GM19438 (cell line): ENCODE measurements at regions not wholly inside any gene's neighbourhood (a gene's known extent, or its start where the extent isn't known, plus 50 kb on each side); places are given as distances from the start of the nearest gene placed in this dataset.

ENCODE experiments used
- ATAC-seq: cut with Tn5 transposase; IDR thresholded peaks from one replicate; pipeline ENCODE4 v1.9.1; 2021; ENCODE audit warnings: low read depth; ENCODE audit not compliant: unreplicated experiment

GRCh38 chr6:88388589-88388988 lies 222.4 kb upstream of the CNR1 start:
- no peak for ATAC-seq

- ATAC-seq = no peak
Observed at GRCh38 chr6:88386167-88386566, 220.0 kb upstream of the CNR1 start.

DNA sequence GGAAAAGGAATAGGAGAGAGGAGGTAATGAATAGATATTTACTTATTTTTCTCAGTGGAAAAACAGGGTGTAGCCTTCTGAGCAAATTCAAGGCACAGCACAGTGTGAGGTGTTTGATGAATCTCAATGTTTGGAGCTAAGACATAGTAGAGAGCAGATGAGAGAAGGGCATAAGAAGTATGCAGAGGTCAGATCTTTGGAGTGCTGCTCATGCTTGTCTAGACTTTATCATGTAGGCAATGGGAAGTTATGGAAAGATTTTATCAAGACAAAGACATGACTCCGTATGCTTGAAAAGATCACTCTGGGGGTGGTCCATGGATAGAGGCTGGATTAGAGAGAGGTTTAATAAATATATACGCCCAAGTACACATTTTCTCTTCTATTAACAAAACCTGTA lies 217.0 kb upstream of the CNR1 start:
- ATAC-seq = no peak

- no peak for ATAC-seq
Observed at GRCh38 chr6:88381289-88381642, 215.1 kb upstream of the CNR1 start.

DNA sequence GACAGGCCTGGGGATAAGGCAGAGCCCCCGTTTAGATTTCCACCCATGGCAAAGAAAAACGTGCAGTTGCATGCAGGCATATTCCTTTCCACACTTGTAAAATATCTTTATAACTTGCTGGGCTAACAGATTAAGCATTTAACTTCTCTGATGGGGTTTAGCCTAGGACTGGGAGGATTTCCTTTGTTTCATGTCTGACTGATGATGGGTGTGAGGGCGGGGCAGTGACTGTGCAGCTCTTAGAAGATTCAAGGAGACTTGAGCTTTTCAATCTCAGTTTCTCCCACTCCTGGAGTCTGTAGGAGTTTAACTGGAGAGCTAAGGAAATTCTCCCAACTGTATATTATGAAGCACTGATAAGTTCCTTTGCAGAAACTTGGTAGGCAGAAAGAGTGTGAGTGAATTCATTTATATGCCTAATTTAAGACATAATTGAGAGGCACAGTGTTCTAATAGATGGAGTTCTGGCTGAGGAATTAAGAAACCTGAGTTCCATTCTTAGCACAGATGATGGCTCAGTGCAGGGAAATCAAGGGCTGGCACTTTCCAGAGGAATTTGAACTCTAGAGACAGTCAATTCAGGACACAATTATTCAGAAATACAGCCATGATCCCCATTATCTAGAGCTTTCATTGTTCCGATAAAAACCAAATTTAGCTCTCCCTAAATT lies 214.6 kb upstream of the CNR1 start:
- no peak for ATAC-seq

DNA sequence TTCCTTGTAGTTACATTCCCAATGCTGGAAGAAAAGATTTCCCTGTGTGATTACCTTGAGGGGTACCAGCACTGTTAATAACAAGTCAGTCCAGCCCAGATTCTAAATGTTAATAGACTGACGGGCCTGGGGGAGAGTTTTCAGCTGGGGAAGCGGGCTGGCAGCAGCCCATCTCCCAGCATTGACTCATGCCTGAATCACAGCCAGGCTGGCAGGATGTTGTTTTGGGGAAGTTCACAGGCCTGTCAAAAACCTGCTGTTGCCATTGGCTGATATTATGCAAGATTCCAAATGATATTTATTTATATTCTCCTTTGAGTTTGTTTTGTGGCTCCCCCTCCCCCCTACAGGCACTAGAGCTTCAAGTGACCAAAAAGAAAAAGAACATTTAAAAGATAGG lies 213.9 kb upstream of the CNR1 start:
- no peak for ATAC-seq

GRCh38 chr6:88378639-88379038 lies 212.5 kb upstream of the CNR1 start:
- ATAC-seq = no peak

DNA sequence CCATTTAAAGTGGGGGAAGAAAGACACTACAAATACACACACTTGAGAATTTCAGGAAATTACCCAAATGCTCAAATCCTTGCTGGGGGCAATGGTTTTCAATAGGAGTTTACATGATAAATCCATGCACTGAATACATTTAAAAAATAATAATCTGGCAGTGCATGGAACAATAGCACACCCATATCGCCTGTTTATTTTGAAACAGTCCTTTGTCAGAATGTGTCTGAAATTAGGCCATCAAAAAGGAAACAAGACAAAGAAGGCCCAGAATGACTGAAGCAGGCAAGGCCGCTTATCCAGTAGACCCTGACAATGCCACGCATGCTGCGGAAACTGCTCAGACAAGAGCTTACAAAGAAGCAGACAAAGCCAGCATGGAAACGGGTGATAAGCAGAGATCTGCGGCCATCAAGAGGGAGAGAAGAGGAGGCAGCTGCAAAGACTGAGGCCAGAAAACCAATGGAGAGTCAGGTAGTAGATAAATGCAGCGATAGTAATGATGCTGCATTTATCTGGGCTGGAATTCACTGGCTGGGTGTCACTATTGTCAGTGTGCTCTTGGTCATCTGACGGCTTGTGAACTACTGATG lies 211.9 kb upstream of the CNR1 start:
- no peak for ATAC-seq

- ATAC-seq = no peak
Observed at GRCh38 chr6:88376768-88377387, 210.7 kb upstream of the CNR1 start.

- ATAC-seq = no peak
Observed at GRCh38 chr6:88376197-88376596, 210.1 kb upstream of the CNR1 start.

GRCh38 chr6:88374553-88374952 lies 208.4 kb upstream of the CNR1 start:
- ATAC-seq = no peak

DNA sequence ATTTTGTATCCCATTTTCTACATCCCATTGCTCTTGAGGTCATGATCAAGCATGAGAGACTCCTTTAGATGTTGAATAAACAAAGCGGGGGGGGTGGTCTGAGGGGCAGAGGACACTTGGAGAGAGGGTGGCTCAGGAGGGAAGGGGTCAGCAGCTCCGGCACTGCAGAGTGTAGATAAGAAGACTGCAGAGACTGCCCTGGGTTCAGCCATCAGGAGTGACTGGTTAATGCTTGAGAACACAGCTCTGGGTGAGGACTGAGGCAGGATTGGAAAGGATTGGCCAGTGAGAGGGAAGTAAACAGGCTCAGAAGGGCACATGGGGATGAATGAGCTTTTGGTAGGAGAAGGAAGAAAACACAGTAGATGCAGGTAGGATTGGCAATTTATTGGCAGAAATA lies 205.3 kb upstream of the CNR1 start:
- ATAC-seq = no peak

DNA sequence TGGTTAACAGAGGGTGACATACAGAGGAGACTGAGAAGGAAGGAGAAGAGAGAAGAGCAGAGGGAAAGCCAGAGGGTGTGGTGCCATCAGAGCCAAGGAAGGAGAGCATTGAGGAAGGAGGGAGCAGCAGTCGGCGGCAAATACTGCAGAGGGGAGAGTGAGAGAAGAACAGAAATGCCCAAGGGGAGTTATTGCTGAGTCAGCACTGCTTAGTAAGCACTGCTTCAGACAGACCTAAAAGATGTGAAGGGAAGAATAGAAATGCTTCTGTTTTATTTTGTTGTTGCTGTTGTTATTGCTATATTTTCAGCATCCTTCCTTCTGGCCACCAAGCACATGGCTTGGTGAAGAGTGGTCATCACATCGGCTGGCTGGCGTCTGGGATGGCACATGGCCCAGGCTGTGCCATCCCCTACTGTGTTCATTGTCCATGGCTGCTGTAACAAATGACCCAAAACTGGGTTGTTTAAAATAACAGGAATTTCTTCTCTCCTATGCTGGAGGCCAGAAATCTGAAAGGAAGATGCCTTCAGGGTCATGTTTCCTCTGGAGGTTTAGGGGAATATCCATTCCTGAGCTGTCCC lies 204.1 kb upstream of the CNR1 start:
- no peak for ATAC-seq

GRCh38 chr6:88369262-88369661 lies 203.1 kb upstream of the CNR1 start:
- ATAC-seq = no peak

GRCh38 chr6:88368071-88368787 lies 202.1 kb upstream of the CNR1 start:
- no peak for ATAC-seq

- ATAC-seq = no peak
Observed at GRCh38 chr6:88367248-88367647, 201.1 kb upstream of the CNR1 start.

DNA sequence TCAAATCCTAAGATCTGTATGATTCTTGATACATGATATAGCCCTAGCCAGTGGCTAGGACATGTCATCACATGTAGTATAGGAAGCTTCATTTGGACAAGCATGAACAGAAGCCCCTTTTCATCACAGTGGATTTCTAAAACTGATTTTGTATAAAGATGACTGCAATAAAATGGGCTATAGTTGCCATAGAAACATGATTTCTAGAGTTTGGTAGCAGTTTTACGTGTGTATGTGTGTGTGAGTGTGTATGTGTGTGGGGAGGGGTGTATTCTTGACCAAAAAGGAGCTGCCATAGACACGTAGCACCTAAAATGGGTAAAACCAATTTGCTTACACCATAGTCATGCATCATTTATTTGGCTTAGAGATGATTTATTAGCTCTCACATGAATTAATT lies 200.5 kb upstream of the CNR1 start:
- no peak for ATAC-seq

DNA sequence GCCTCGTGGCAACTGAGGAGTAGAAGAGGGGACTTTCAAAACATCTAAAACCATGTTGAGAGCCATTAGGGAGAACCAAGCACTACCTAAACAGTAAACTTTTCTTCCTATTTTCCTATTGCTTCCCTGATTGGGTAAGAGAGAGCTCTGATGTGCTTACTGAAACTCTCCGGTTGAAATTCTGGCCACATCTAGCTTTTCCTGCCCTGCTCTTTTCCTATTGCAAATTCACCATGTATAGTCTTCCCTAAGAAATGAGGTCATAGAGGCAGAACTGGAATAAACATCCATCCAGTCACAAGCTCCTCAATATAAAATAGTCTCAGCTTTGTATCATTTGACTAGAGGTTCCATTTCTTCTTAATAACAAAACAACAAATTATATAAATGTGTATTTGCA lies 199.5 kb upstream of the CNR1 start:
- ATAC-seq = no peak

GRCh38 chr6:88365230-88365629 lies 199.1 kb upstream of the CNR1 start:
- no peak for ATAC-seq

GRCh38 chr6:88361754-88362153 lies 195.6 kb upstream of the CNR1 start:
- ATAC-seq = no peak

GRCh38 chr6:88361298-88361697 lies 195.2 kb upstream of the CNR1 start:
- ATAC-seq = no peak
